CD1c-positive myeloid dendritic cell (primary cell): ENCODE measurements at regions not wholly inside any gene's neighbourhood (a gene's known extent, or its start where the extent isn't known, plus 50 kb on each side); places are given as distances from the start of the nearest gene placed in this dataset.
"Not testable (repeated sequence)": the region's sequence is repeated elsewhere in the genome, so short reads cannot be mapped to it uniquely, and the experiment has no call there.

Experiments used
- DNase-seq: peaks from one replicate; pipeline ENCODE4 v3.0.0-alpha.2; 2016; ENCODE audit errors: extremely low spot score

DNA sequence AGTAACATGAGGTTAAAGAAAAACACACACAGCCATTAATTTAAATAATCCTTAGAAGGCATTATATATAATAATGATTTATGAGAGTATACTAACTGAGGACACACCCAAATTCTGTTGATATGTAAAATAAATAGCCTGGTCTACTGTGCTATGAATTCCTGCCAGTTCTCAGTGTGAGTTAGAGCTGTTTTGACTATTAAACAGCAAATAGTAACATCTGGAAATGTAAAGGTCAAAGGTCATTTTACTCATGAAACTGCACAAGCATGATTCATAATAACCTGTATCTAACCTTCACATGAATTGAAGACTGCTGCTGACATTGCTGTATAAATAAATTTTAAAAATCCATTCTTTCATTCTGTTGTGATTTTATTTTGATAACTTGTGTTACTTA, 966.7 kb downstream of the SLC6A15 start:
- DNase-seq: no peak

- DNase-seq: no peak
These were observed 972.9 kb downstream of the SLC6A15 start for GRCh38 chr12:83939718-83940117.

DNA sequence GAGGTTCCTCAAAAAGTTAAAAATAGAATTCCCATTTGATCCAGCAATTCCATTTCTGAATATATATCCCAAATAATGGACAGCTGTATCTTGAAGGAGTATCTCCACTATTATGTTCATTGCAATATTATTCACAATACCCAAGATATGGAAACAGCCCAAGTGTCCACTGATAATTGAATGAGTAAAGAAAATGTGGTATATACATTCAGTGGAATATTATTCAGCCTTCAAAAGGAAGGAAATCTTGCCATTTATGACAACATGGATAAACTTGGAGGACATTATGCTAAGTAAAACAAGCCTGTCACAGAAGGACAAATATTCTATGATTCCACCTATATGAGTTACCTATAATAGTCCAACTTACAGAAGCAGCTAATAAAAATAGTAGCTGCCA, 979.0 kb downstream of the SLC6A15 start:
- DNase-seq: no peak

DNA sequence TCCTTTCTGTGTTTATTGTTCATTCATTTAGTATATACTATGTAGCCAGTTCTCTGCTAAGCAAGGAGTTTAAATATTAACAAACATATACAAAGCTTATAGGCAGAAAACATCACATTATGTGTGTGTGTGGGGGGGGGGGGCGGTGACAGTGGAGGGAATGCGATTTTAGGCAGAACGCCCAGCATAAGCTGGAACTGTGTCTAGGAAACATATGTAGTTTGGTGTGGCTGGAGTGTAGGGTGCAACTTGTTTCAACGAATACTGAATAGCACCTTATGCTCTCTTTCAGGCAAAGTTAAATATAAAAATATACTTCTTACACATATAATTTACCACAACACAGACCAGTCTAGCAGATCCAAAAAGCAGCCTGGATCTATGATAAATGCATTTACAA, 980.6 kb downstream of the SLC6A15 start:
- no peak for DNase-seq

DNA sequence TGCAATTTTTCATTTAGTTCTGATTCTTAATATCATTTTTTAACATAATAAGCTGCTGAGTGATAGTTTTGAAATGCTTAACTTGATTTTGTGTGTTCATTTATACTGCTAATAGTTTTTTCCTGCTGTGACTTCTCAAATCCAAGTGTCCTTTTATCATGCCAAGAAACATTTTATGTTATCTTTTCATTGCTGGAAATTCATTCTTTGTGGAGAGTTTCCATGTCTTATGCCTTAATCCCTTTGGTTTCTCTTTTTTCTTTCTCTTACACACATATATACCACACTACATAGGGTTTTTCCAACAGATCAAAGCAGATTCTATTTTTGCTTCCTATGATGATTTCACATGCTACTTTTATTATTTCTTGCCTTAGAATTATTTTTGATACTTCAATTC, 981.1 kb downstream of the SLC6A15 start:
- no peak for DNase-seq

GRCh38 chr12:83929792-83930191, 982.8 kb downstream of the SLC6A15 start:
- DNase-seq: not testable (repeated sequence)

- DNase-seq: no peak
These were observed 991.6 kb downstream of the SLC6A15 start for GRCh38 chr12:83920821-83921547.

- no peak for DNase-seq
These were observed 993.5 kb downstream of the SLC6A15 start for GRCh38 chr12:83919081-83919480.

GRCh38 chr12:83904175-83904574, 1008.4 kb downstream of the SLC6A15 start:
- DNase-seq: no peak

- no peak for DNase-seq
These were observed 1016.2 kb downstream of the SLC6A15 start for GRCh38 chr12:83896416-83896815.

- DNase-seq: no peak
These were observed 1019.5 kb downstream of the SLC6A15 start for GRCh38 chr12:83893101-83893500.

DNA sequence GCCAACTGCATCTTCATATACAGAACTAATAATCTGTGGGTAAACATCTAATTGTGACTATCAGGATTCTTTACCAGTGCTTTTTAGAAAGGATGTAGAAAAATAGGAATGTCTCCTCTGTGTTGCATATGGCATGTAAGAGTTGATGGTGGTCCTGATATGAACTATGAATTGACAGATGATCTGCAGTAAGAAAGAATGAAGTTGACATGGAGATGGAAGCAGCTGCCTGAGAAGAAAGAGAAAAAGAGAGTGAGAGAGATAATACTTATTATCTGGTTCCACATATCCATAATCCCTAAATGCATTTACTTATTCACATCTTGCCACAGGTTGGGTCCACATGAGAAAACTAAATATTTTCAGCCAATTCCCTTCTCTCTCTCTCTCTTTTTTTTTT, 1022.9 kb downstream of the SLC6A15 start:
- no peak for DNase-seq

DNA sequence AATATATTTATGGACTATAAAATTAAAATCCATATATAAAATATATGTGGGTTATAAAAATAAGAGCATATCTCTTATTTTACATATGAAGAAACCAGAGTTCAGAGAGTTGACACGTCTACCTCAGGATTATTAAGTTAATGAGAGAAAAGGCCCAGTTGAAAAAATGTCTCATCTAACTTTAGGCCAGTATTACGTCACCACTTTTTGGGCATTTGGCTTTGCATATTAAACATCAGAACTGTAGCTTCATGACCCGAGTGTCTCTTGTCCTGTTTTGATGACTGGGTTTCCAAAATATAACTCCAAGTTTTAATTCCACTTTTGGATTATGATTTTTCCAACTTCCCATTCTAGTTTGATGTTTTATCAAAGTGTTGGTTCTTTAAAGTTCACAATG, 1026.1 kb downstream of the SLC6A15 start:
- no peak for DNase-seq

GRCh38 chr12:83870921-83871599, 1041.5 kb downstream of the SLC6A15 start:
- not testable (repeated sequence) for DNase-seq

DNA sequence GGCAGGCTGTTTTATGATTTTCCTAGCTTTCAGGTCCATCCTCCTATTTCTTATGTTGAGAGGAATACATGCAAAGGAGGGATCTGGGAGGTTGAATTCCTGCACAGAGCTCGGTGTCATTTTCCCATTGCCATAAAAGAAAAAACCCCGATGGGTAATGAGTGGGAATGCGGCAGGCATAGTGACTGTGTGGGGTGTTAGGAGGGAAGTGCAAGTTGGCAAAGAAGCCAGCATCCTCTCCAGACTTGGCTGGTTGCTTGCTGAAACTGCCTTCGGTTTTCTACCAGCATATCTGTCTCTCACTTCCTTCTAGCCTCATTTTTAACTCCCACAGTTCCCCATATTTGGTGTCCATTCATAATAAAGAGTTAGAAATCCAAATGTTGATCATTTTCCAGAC, 1046.1 kb downstream of the SLC6A15 start:
- DNase-seq: no peak

DNA sequence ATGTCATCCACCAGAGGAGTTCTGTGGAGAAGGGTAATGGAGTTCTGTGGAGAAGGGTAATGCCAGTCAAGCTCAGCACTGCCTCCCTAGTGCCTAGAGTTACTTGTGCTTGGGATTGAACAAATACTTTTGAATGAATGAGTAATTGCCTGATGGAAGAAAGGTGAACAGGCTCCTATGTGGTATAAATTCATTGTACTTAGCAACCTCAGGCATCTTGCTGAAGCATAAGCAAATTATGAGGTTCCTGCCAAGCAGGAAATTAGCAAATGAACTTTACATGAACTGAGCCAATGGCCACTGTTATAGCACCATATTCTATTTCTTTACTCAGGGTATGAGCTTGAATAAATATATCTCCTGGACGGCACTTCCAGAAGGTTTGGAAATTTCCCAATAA, 1047.2 kb downstream of the SLC6A15 start:
- no peak for DNase-seq

- no peak for DNase-seq
These were observed 1048.5 kb downstream of the SLC6A15 start for GRCh38 chr12:83864054-83864453.

GRCh38 chr12:83859021-83859420, 1053.6 kb downstream of the SLC6A15 start:
- no peak for DNase-seq

- DNase-seq: no peak
These were observed 1055.8 kb downstream of the SLC6A15 start for GRCh38 chr12:83856803-83857202.

DNA sequence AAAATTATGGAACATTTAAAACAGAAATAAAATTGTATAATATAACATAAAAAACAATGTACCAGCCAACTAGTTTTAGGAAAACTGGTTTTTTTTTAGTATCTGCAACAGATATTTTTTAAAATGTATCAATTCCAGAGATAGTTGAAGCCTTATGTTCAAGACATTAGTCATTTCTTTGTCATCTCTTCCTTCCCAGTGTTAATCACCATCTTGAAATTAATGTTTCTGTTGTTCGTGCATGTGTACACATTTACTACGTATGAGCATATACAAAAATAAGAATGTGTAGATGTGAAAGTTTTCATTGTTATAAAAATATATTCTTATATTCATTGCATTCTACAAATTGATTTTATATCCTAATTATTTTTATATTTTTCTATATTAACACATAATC, 1062.1 kb downstream of the SLC6A15 start:
- no peak for DNase-seq

- no peak for DNase-seq
These were observed 1063.9 kb downstream of the SLC6A15 start for GRCh38 chr12:83848702-83849101.

- no peak for DNase-seq
These were observed 1069.1 kb downstream of the SLC6A15 start for GRCh38 chr12:83843541-83843940.

DNA sequence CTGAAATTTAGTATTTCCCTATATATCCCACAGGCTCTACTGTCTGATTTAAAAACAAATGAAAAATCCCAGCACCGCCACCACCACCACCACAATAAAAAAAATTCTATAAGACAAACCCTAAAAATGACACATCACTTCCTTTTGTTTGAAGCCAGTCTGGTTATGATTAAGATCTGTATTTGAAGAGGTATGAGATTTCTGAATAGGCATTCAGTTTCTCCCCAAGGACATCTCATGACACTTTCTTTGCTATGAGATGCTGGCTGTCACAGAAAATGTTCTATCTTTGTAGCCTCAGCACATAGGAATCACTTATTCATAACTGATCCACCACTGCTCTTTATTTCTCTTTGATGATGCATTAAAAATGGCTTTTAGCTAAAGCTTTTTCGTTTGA, 1071.0 kb downstream of the SLC6A15 start:
- DNase-seq: no peak

GRCh38 chr12:83827860-83828259, 1084.7 kb downstream of the SLC6A15 start:
- no peak for DNase-seq
